Skeletal muscle satellite cell (primary cell): ENCODE measurements at regions not wholly inside any gene's neighbourhood (a gene's known extent, or its start where the extent isn't known, plus 50 kb on each side); places are given as distances from the start of the nearest gene placed in this dataset.
"Not testable (repeated sequence)": the region's sequence is repeated elsewhere in the genome, so short reads cannot be mapped to it uniquely, and the experiment has no call there.

Experiments used
- H3K27me3 ChIP-seq: 2 replicates; pipeline ENCODE4 v1.7.0; 2013; ENCODE audit warnings: low read length; ENCODE audit not compliant: control insufficient read depth, insufficient read depth
- H3K36me3 ChIP-seq: 2 replicates; pipeline ENCODE4 v1.7.0; 2013; ENCODE audit warnings: mild to moderate bottlenecking, control low read depth, low read length; ENCODE audit not compliant: insufficient read depth
- H3K4me1 ChIP-seq: 2 replicates; pipeline ENCODE4 v1.7.0; 2013; ENCODE audit warnings: low read length; ENCODE audit not compliant: control insufficient read depth, insufficient read depth
- H3K4me2 ChIP-seq: 2 replicates; pipeline ENCODE4 v1.7.0; 2013; ENCODE audit warnings: mild to moderate bottlenecking, low read length
- H3K4me3 ChIP-seq: 2 replicates; pipeline ENCODE4 v1.7.0; 2013; ENCODE audit warnings: low read length
- H3K9ac ChIP-seq: 2 replicates; pipeline ENCODE4 v1.7.0; 2013; ENCODE audit warnings: mild to moderate bottlenecking, low read depth, low read length, moderate library complexity
- H3K9me3 ChIP-seq: replicated peaks from 2 replicates; pipeline ENCODE4 v1.7.0; 2013; ENCODE audit warnings: mild to moderate bottlenecking, control low read depth, low read length

- Histone ChIP-seq H3K4me2 (no peak overlapping the region), H3K27me3 (no peaks in the 10 kb centered on the region), H3K4me3 (no peak overlapping the region), H3K36me3 (no peaks in the 10 kb centered on the region), H3K4me1 (no peaks in the 10 kb centered on the region), H3K9ac (no peak overlapping the region), H3K9me3 (no peaks in the 10 kb centered on the region)
Observed at GRCh38 chr20:48220033-48220633, 434.9 kb upstream of the SULF2 start.

GRCh38 chr20:48219306-48219705 lies 434.0 kb upstream of the SULF2 start:
- Histone ChIP-seq H3K36me3 (no peaks in the 10 kb centered on the region), H3K4me3 (no peak overlapping the region), H3K4me2 (no peak overlapping the region), H3K4me1 (no peaks in the 10 kb centered on the region), H3K9ac (no peak overlapping the region), H3K27me3 (no peaks in the 10 kb centered on the region), H3K9me3 (no peaks in the 10 kb centered on the region)

DNA sequence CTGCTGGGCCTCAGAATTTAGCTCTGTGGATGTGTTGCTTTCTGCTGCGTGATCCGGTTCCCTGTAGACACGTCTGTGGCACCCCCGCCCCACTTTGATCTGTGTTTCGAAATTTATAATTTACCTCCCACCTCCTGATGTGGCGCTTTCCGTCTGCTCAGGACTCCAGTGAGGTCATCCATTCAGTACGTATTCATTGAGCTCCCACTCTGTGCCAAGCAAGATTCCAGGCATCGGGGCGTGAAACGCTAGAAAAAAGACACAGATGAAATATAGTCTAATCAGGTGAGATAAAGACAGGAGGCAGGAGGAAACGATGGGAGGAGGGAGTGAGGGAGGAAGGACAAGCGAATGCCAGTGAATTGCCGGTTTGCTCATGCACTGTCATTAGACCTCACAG lies 431.9 kb upstream of the SULF2 start:
- no peak overlapping the region for H3K9ac ChIP-seq
- no peak overlapping the region for H3K4me2 ChIP-seq
- H3K4me3 ChIP-seq: no peak overlapping the region
- no peaks in the 10 kb centered on the region for H3K9me3 ChIP-seq
- H3K4me1 ChIP-seq: no peaks in the 10 kb centered on the region
- H3K27me3 ChIP-seq: no peaks in the 10 kb centered on the region
- no peaks in the 10 kb centered on the region for H3K36me3 ChIP-seq

- H3K36me3 ChIP-seq: no peaks in the 10 kb centered on the region
Observed at GRCh38 chr20:48215536-48215935, 430.3 kb upstream of the SULF2 start.

GRCh38 chr20:48214601-48215000 lies 429.3 kb upstream of the SULF2 start:
- no peak overlapping the region for H3K9ac ChIP-seq
- H3K4me1 ChIP-seq: no peaks in the 10 kb centered on the region
- H3K36me3 ChIP-seq: no peaks in the 10 kb centered on the region
- no peaks in the 10 kb centered on the region for H3K9me3 ChIP-seq
- no peak overlapping the region for H3K4me3 ChIP-seq
- no peaks in the 10 kb centered on the region for H3K27me3 ChIP-seq
- H3K4me2 ChIP-seq: no peak overlapping the region

More at GRCh38 chr20:48215536-48215935, 430.3 kb upstream of the SULF2 start:
- Histone ChIP-seq H3K4me1 (no peaks in the 10 kb centered on the region), H3K4me2 (no peak overlapping the region), H3K27me3 (no peaks in the 10 kb centered on the region), H3K9me3 (no peaks in the 10 kb centered on the region), H3K4me3 (no peak overlapping the region), H3K9ac (no peak overlapping the region)

GRCh38 chr20:48213635-48214034 lies 428.4 kb upstream of the SULF2 start:
- not testable (repeated sequence) for H3K9ac ChIP-seq, H3K4me1 ChIP-seq, H3K9me3 ChIP-seq, H3K4me3 ChIP-seq, H3K27me3 ChIP-seq, H3K4me2 ChIP-seq, H3K36me3 ChIP-seq

DNA sequence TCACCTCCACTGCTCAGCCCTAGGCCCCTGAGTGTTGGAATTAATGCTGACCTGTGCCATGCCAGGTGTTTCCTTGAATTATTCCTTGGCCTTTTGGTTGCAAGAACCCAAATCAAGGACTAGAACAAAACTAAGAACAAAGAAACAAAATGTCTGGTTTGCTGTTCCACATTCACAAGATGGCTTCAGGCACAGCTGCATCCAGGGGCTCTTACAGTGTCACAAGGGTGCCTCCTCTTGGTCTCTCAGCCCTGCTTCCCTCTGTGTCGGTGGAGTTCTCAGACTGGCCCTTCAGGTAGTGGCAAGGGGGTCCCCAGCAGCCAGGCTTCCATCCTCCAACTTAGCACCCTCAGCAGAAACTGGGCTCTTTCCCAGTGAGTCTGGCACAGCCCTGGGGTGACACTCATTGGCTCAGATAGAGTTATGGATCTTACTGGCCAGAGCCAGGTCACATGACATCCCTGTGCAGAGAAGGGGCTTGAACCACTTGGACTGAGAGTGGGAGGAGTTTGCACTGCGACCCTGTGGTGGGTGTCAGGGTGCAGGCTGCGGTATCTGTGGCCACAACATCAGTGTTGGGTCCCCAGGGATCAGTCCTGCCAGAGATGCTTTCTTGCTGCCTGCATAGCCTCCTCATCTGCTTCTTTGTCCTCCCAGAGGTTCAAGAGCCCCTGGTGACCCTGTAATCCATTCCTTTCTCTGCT lies 427.7 kb upstream of the SULF2 start:
- H3K27me3 ChIP-seq: no peaks in the 10 kb centered on the region
- H3K36me3 ChIP-seq: no peaks in the 10 kb centered on the region
- no peaks in the 10 kb centered on the region for H3K4me1 ChIP-seq
- no peak overlapping the region for H3K4me2 ChIP-seq
- no peak overlapping the region for H3K4me3 ChIP-seq
- no peaks in the 10 kb centered on the region for H3K9me3 ChIP-seq
- no peak overlapping the region for H3K9ac ChIP-seq

GRCh38 chr20:48211847-48212246 lies 426.6 kb upstream of the SULF2 start:
- Histone ChIP-seq H3K36me3 (no peaks in the 10 kb centered on the region), H3K9me3 (no peaks in the 10 kb centered on the region), H3K4me1 (no peaks in the 10 kb centered on the region), H3K9ac (no peak overlapping the region), H3K27me3 (no peaks in the 10 kb centered on the region), H3K4me3 (no peak overlapping the region), H3K4me2 (no peak overlapping the region)

- Histone ChIP-seq H3K4me2 (no peak overlapping the region), H3K27me3 (no peaks in the 10 kb centered on the region), H3K4me3 (no peak overlapping the region), H3K4me1 (no peaks in the 10 kb centered on the region), H3K36me3 (no peaks in the 10 kb centered on the region), H3K9ac (no peak overlapping the region), H3K9me3 (no peaks in the 10 kb centered on the region)
Observed at GRCh38 chr20:48211238-48211637, 426.0 kb upstream of the SULF2 start.

- Histone ChIP-seq H3K9ac (no peak overlapping the region), H3K9me3 (no peaks in the 10 kb centered on the region), H3K4me3 (no peak overlapping the region), H3K27me3 (no peaks in the 10 kb centered on the region), H3K36me3 (no peaks in the 10 kb centered on the region), H3K4me2 (no peak overlapping the region), H3K4me1 (no peaks in the 10 kb centered on the region)
Observed at GRCh38 chr20:48210111-48211027, 425.1 kb upstream of the SULF2 start.

- no peak overlapping the region for H3K4me2 ChIP-seq
- no peak overlapping the region for H3K9ac ChIP-seq
- no peaks in the 10 kb centered on the region for H3K9me3 ChIP-seq
- H3K4me3 ChIP-seq: no peak overlapping the region
- no peaks in the 10 kb centered on the region for H3K4me1 ChIP-seq
- no peaks in the 10 kb centered on the region for H3K36me3 ChIP-seq
- no peaks in the 10 kb centered on the region for H3K27me3 ChIP-seq
Observed at GRCh38 chr20:48209102-48209501, 423.8 kb upstream of the SULF2 start.
